ENCODE measurements at regions not wholly inside any gene's neighbourhood (a gene's known extent, or its start where the extent isn't known, plus 50 kb on each side); places are given as distances from the start of the nearest gene placed in this dataset.

DNA sequence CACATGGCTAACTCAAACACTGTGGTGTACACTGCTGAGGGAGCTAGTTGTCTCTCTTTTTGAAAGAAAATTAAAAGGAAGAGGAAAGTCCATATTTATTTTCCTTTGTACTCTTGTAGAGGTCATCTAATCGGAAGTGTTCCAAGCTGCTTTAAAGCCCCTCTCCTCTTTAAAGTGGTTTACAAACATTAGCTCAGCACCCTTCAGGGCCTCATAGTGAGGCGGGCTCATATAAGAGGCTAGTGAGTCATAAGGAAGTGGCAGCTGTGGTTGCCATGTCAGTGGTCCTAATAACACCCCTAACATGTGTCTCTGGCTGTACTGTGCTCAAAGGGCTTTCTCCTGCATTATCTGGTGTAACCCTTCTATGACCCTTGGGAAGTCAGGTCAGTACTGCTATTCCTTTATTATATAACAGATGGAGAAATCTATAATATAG is 104.4 kb upstream of the SERBP1 start:
- peaks cover 0 to 18% of the 10 kb centered on the region in 2 donors for H3K4me1 ChIP-seq
- intact Hi-C loops (cut with DNase I), result loop anchor here (1.0 to 10.0 kb wide), 5 partner anchors 93 to 790 kb away; partner anchors contain the start of gene GNG12
- no peak for DNase-seq (ENCODE audit: low spot score in 2 of 2)
- H3K4me3 ChIP-seq, result no peak overlapping the region
- H3K27ac ChIP-seq, result no peak overlapping the region
- no peaks in the 10 kb centered on the region for H3K9me3 ChIP-seq
- no peaks in the 10 kb centered on the region for H3K36me3 ChIP-seq
- no peaks in the 10 kb centered on the region for H3K27me3 ChIP-seq
- TF ChIP-seq, protein P1, sequence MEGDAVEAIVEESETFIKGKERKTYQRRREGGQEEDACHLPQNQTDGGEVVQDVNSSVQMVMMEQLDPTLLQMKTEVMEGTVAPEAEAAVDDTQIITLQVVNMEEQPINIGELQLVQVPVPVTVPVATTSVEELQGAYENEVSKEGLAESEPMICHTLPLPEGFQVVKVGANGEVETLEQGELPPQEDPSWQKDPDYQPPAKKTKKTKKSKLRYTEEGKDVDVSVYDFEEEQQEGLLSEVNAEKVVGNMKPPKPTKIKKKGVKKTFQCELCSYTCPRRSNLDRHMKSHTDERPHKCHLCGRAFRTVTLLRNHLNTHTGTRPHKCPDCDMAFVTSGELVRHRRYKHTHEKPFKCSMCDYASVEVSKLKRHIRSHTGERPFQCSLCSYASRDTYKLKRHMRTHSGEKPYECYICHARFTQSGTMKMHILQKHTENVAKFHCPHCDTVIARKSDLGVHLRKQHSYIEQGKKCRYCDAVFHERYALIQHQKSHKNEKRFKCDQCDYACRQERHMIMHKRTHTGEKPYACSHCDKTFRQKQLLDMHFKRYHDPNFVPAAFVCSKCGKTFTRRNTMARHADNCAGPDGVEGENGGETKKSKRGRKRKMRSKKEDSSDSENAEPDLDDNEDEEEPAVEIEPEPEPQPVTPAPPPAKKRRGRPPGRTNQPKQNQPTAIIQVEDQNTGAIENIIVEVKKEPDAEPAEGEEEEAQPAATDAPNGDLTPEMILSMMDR (IDR thresholded peaks at IDR 0.05), result no peak

DNA sequence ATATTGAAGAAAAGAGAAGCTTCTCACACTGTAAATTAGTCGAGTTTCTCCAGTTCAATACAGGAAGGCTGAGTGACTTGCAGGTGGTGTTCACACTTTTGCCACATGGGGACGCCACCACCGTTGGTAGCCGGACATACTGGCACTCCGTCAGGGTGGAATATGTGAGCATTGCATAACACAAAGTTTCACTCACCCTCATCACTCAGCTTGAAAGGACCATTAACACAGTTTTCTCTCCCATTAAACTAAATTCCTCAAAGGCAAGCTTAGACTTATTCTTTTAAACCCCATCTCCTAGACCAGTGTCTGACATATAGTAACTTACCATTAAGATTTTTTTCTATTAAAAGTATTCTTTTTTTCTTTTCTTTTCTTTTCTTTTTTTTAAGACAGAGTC is 105.3 kb upstream of the SERBP1 start:
- intact Hi-C loops (cut with DNase I), result loop anchor here (1.0 to 10.0 kb wide), 5 partner anchors 92 to 789 kb away; partner anchors contain the start of gene GNG12

DNA sequence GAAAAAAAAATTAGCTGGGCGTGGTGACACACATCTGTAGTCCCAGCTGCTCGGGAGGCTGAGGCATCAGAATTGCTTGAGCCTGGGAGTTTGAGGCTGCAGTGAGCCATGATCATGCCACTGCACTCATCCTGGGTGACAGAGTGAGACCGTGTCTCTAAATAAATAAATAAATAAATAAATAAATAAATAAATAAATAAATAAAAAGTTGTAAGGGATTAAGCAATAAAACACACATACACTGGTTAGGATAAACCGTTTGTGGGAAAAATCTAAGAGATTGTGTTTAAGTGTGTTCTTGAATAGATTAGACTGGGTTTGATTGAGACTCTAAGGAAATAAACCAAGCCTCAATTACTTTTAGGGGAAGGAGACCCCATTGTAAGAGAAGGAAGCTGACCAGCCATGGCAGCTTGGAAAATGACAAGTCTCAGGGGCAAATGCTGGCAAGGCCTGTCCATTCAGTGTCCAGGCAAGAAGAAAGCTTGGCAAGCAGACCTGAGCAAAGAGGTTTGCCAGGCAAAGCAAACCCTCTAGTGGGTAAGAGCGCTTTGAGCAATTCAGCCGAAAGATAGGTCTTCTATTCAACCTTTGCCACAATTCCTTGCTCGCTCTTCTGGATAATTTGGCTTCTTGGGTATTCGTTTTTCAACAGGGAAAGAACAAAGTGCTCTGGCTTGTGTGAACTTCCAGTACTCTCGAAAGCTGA is 106.9 kb upstream of the SERBP1 start:
- Histone ChIP-seq H3K4me1 (peaks cover 0 to 18% of the 10 kb centered on the region in 2 donors), H3K9me3 (no peaks in the 10 kb centered on the region), H3K27me3 (no peaks in the 10 kb centered on the region), H3K36me3 (no peaks in the 10 kb centered on the region), H3K4me3 (no peak overlapping the region), H3K27ac (peak overlapping the region; percentile 69 to 70)
- no peak for DNase-seq (ENCODE audit: low spot score in 2 of 2)
- TF ChIP-seq, protein P1 (IDR thresholded peaks at IDR 0.05), result no peak
- intact Hi-C loops (cut with DNase I), result loop anchor here (2.0 to 10.0 kb wide), 4 partner anchors 24 to 788 kb away; partner anchors contain the start of gene GNG12

More for the DNA sequence above, 105.3 kb upstream of the SERBP1 start:
- Histone ChIP-seq H3K27ac (no peak overlapping the region), H3K27me3 (no peaks in the 10 kb centered on the region), H3K4me3 (no peak overlapping the region), H3K36me3 (no peaks in the 10 kb centered on the region), H3K9me3 (no peaks in the 10 kb centered on the region), H3K4me1 (peaks cover 0 to 18% of the 10 kb centered on the region in 2 donors)
- DNase-seq (ENCODE audit: low spot score in 2 of 2), result peak; percentile 33 to 90
- TF ChIP-seq, protein P1 (IDR thresholded peaks at IDR 0.05), result peak; percentile 88 to 97 (median 94)

DNA sequence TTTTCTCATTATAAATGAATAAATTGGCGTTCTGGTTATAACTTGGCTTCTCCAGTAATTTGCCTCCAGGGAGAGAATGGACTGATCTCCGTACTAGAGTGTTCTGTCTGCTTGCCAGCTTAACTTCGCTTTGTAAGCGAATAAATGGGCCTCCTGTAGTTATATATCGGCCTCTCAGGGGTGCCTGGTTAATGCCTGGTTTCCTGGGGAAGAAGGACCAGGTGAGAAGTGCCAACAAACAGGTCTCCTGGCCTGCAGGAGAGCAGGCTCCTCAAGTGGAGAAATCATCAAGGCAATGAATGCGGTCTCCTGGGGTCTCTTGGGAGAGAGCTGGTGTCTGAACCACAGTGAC is 107.4 kb upstream of the SERBP1 start:
- Histone ChIP-seq H3K9me3 (no peaks in the 10 kb centered on the region), H3K4me1 (peaks cover 0 to 16% of the 10 kb centered on the region in 2 donors), H3K27ac (peak overlapping the region; percentile 69 to 70), H3K27me3 (no peaks in the 10 kb centered on the region), H3K36me3 (no peaks in the 10 kb centered on the region), H3K4me3 (no peak overlapping the region)
- no peak for DNase-seq (ENCODE audit: low spot score in 2 of 2)
- intact Hi-C loops (cut with DNase I), result loop anchor here (2.0 to 10.0 kb wide), 4 partner anchors 23 to 787 kb away; partner anchors contain the start of gene GNG12
- TF ChIP-seq, protein P1 (IDR thresholded peaks at IDR 0.05), result no peak

DNA sequence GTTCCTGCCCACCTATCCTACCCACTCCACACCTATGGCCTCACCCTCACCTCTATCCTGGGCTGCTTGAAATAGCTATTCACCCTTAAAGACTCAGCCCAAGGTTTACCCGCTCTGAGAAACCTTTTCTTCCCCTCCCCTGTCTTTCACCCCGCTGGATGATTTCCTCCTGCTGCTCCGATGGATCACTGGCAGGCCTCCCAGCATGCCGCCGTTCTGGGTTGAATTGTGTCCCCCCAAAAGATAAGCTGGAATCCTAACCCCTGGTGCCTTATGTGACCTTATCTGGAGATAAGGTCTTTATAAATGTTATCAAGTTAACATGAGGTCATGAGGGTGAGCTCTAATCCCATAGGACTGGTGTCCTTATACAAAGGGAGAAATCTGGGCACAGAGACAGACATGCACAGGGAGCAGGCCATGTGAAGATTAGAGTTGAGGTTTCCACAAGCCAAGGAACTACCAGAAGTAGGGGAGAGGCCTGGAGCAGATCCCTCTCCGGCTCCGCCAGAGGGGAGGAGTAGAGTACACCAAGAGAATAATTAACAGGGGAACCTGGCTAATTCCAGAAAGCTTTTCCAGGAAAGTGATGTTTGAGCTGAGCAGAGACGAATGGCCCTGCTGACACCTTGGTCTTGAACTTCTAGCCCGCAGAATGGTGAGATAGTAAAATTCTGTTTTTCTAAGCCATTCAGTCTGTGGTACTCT is 110.0 kb upstream of the SERBP1 start:
- TF ChIP-seq, protein P1 (IDR thresholded peaks at IDR 0.05), result no peak
- H3K9me3 ChIP-seq, result no peaks in the 10 kb centered on the region
- DNase-seq (ENCODE audit: low spot score in 2 of 2), result no peak
- H3K36me3 ChIP-seq, result no peaks in the 10 kb centered on the region
- no peak overlapping the region for H3K4me3 ChIP-seq
- peaks cover 0 to 15% of the 10 kb centered on the region in 2 donors for H3K4me1 ChIP-seq
- H3K27ac ChIP-seq, result no peak overlapping the region
- intact Hi-C loops (cut with DNase I), result no loop called here
- H3K27me3 ChIP-seq, result no peaks in the 10 kb centered on the region
